Germinal center (tissue), 1 donor: ENCODE measurements at regions not wholly inside any gene's neighbourhood (a gene's known extent, or its start where the extent isn't known, plus 50 kb on each side); places are given as distances from the start of the nearest gene placed in this dataset.
"Not testable (repeated sequence)": the region's sequence is repeated elsewhere in the genome, so short reads cannot be mapped to it uniquely, and the experiment has no call there.

Source experiments
- DNase-seq: peaks from one replicate; pipeline ENCODE4 v3.0.0; 2012; ENCODE audit warnings: mixed read lengths, low spot score

DNA sequence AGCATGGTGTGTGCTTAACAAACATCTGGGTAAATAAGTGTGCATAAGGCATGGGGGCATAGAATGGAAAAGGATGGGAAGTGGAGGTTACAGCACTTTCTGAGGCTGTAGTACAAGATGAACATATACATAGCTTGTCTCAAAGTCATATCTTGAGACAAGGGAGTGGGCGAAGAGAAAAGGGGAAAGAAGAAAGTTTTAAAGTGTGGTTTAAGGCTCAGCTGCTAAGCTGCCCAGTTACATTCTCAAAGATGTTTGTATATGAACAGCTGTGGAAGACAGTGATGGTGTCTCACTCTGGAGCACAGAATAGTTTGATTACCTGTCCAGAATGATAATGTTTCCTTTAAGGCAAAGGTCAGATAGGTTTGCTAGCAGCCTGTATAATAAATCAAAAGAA is 61.9 kb upstream of the LANCL2 start:
- DNase-seq = no peak

GRCh38 chr7:55304018-55304762 is 60.9 kb upstream of the LANCL2 start:
- DNase-seq = no peak

GRCh38 chr7:55305135-55305534 is 60.0 kb upstream of the LANCL2 start:
- no peak for DNase-seq

DNA sequence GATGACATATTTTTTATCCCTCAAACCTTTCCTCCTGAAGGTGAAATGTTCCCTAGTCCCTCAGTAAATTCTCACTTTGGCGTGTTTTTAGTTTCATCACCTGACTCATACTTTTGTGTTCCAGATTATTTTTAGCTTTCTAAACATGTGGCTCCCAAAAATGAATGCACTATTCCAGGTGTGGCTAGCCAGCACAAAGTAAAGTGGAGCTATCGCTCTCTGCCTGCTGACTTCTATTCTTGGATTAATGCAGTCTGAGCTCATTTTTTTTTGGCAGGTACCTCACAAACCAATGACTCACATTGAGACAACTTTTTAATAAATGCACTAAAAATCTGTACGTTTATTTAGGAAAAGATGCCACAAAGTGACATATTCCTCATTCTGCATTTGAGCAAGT is 58.8 kb upstream of the LANCL2 start:
- DNase-seq = no peak

DNA sequence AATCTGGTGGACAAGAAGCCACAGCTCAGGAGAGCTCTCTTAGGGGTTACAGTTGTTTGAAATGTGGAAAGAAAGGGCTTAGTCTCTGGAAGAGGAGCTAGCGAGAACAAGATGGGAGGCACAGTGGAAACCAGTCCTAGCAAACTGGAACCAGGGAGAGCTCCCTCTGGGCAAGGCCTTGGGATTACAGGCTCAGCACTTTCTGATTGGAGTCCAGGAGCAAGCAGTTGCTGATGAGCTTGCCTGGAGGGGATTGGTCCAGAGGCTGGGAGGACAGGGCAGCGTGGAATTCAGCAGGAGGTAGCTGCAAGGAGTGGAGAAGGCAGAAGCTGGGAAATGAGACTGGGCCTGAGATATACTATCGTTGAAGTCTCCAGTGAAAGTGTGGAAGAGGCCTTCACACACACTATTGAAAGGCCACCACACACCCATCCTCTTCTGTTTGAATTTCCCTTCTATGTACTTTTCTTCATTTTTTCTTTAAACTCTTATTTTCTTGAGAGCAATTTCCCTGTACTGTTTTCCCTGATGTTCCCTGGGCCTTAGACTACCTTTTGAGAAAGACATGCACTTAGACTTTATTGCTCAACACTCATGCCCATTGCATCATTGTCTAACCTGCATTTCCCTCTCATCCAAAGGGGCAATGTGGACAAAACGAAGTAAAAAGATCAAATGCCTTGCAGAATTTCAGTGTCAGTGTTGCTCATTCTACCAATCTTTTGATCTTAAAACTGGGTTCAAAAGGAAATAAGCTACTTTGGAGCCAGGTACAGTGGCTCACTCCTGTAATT is 57.8 kb upstream of the LANCL2 start:
- no peak for DNase-seq

DNA sequence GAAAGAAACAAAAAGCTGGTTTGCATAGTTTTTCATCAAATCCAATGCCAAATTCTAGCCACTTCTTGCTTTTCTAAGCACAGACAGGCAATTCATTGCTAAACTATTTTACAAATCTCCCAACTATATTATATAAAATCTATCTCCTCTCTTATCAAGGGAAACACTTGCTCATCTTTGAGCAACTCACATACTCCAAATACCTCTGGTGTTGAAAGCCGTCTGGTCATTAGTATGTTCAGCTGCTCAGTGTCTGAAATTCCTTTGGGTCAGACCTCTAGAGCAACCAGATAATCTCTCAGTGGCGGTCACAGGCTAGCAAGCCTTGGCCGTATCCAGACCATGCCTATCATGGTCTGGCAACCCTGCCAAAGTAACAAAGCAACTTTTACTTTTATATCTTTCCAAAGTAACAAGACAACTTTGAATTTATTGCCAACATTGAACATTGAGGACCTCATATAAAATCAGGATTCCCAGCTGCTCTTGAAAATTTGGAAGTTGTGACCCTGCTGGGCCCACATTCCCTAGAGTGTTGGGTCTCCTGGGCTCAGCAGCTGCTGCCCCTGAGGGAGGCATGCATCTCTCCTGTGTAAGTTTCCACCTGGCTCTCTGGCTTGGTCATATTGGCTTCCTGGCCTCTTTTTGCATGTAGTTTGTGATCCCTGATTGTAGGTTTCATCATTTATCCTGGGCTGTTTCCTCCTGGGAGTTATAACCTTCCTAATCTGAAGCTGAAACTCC is 56.8 kb upstream of the LANCL2 start:
- DNase-seq = no peak

GRCh38 chr7:55309040-55309991 is 55.8 kb upstream of the LANCL2 start:
- DNase-seq = no peak

DNA sequence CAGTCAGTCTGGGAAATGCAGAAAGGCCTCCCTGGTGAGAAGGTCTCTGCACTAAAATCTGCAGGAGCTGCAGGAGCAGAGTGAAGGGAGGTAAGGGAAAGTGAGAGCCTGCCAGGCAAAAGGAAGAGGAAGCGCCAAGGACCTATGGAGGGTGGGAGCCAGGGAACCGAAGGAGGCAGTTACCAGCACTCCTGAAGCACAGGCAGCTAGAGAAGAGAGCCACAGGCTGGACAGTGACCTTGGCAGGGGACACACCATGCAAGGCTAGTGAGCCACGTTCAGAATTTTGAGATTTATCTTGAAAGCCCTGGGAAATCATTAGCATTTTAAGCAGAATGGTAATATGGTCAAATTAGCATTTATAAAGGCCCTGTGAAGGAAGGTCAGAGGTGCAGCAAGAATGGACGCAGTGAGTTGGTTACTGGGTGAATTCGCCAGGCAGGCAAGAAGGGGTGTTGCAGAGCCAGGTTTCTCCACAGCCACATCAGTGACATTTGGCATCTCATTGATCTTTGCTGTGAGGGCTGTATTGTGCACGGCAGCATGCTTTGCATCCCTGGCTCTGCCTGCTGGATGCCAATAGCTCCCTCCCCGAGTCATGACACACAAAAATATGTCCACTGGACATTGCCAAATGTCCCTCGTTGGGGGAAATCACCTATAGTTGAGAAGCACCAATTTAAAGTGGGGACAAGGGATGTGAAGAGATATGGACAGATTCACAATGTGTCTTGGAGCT is 54.7 kb upstream of the LANCL2 start:
- no peak for DNase-seq

GRCh38 chr7:55311892-55312291 is 53.2 kb upstream of the LANCL2 start:
- DNase-seq = not testable (repeated sequence)

DNA sequence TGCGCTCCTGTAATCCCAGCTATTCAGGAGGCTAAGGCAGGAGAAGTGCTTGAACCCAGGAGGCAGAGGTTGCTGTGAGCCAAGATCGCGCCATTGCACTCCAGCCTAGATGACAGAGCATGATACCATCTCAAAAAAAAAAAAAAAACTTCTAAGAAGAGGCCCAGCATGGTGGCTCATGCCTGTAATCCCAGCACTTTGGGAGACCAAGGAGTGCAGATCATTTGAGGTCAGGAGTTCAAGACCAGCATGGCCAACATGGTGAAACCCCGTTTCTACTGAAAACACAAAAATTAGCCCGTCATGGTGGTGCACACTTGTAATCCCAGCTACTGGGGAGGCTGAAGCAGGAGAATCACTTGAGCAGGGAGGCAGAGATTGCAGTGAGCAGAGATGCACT is 51.5 kb upstream of the LANCL2 start:
- DNase-seq = not testable (repeated sequence)

DNA sequence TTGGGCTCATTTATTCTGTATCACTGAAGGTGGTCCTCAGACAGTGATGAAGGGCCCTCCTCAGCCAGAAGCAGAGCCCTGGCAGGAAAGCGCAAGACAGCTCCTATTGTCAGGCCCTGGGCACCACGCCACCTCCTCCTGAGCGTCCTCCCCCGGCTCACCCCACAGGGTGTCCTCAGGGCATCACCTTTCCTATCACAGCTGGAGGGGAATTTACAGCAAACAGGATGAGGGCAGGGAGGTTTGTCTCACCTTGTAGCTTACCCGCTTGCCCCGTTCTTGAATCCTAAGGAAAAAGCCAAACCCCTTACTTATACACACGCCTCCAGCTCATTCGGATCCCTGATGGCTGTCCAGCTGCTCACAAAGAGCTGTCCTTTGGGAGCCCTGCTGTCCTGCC is 50.2 kb upstream of the LANCL2 start:
- DNase-seq = no peak
